HepG2 (cell line): ENCODE measurements at regions not wholly inside any gene's neighbourhood (a gene's known extent, or its start where the extent isn't known, plus 50 kb on each side); places are given as distances from the start of the nearest gene placed in this dataset.

Experiments used
- ATAC-seq: fragments of 200-7000 bp; cut with Tn5 transposase; 3 replicates; pipeline ENCODE4 v1.9.1; 2020; ENCODE audit warnings: mild to moderate bottlenecking, moderate library complexity
- BruUV-seq: library from RNA; stranded (reverse); fragments of 400-500 nt; replicated peaks from 2 replicates; lab custom pipeline; 2021; lab: Mats Ljungman, UMichigan
- CTCF ChIA-PET: fragments of 300-600 bp; formaldehyde crosslinking; extraction: SDS; loops from one replicate; lab custom pipeline; 2021; ENCODE audit warnings: low total read pairs, inconsistent platforms, low intra/inter-chr PET ratio; lab: Yijun Ruan, JAX
- POLR2A ChIA-PET: fragments of 350-600 bp; sonication (Branson Sonifier 250); formaldehyde crosslinking; loops from one replicate; lab custom pipeline; 2020; ENCODE audit warnings: antibody characterized with exemption, inconsistent platforms; lab: Yijun Ruan, JAX
- DNase-seq: peaks from one replicate; pipeline ENCODE4 v3.0.0-alpha.2; 2015; ENCODE audit warnings: low spot score
- FAIRE-seq: peaks from 3 replicates; lab custom pipeline; 2011; peaks lifted over from hg19 to GRCh38; lab: Jason Lieb, UNC
- H2AFZ ChIP-seq: one replicate; pipeline ENCODE4 v1.6.1; 2011; ENCODE audit warnings: low read length, inconsistent platforms
- H3K27ac ChIP-seq: fragments of 300-600 bp; 3 replicates; pipeline ENCODE4 v1.8.0; 2011; ENCODE audit warnings: mixed run types, mild to moderate bottlenecking, mixed read lengths, low read length, inconsistent platforms; ENCODE audit not compliant: insufficient read depth; ENCODE audit errors: extremely low read length
- H3K27me3 ChIP-seq, 2 experiments: fragments of 200-600 bp in 1 of 2; 2 replicates in 1 of 2; 3 replicates in 1 of 2; pipeline versions ENCODE4 v1.6.0 to v1.8.0; 2011; ENCODE audit warnings: low read length in 2 of 2, mild to moderate bottlenecking in 2 of 2, moderate library complexity in 2 of 2, inconsistent platforms in 1 of 2; ENCODE audit not compliant: insufficient read depth in 2 of 2, control insufficient read depth in 1 of 2
- H3K36me3 ChIP-seq, 2 experiments: fragments of 200-600 bp in 1 of 2; replicated peaks in 1 of 2; 2 replicates in 1 of 2; 3 replicates in 1 of 2; pipeline versions ENCODE4 v1.5.1 to v1.8.0; 2011; ENCODE audit warnings: low read length in 2 of 2, inconsistent platforms in 1 of 2; ENCODE audit not compliant: insufficient read depth in 2 of 2, control insufficient read depth in 1 of 2
- H3K4me1 ChIP-seq: 2 replicates; pipeline ENCODE4 v1.5.1; 2012; ENCODE audit warnings: low read length, inconsistent platforms; ENCODE audit not compliant: insufficient read depth
- H3K4me2 ChIP-seq: 2 replicates; pipeline ENCODE4 v1.6.0; 2011; ENCODE audit warnings: low read depth, low read length, inconsistent platforms
- H3K4me3 ChIP-seq, 3 experiments: fragments of 200-600 bp in 1 of 3; sonication (generic), shearing (Covaris generic) in 1 of 3; replicated peaks in 1 of 3; 2 replicates each; pipeline ENCODE4 v1.5.1; 2011 to 2016; ENCODE audit warnings: low read length in 3 of 3, inconsistent platforms in 2 of 3, low read depth in 2 of 3, mild to moderate bottlenecking in 2 of 3, control low read depth in 1 of 3, mixed read lengths in 1 of 3; ENCODE audit not compliant: insufficient read depth in 1 of 3
- H3K79me2 ChIP-seq: one replicate; pipeline ENCODE4 v1.6.1; 2011; ENCODE audit warnings: low read length, inconsistent platforms; ENCODE audit not compliant: insufficient read depth
- H3K9ac ChIP-seq: 2 replicates; pipeline ENCODE4 v1.6.0; 2011; ENCODE audit warnings: mild to moderate bottlenecking, low read depth, low read length, inconsistent platforms; ENCODE audit not compliant: insufficient read depth
- H3K9me3 ChIP-seq: 2 replicates; pipeline ENCODE4 v1.5.1; 2012; ENCODE audit warnings: mild to moderate bottlenecking, low read length
- H4K20me1 ChIP-seq: 2 replicates; pipeline ENCODE4 v1.6.0; 2011; ENCODE audit warnings: inconsistent platforms, mild to moderate bottlenecking, low read length, moderate library complexity; ENCODE audit not compliant: insufficient read depth
- BCL6 ChIP-seq: IDR thresholded peaks from 2 replicates; pipeline ENCODE4 v1.6.1; 2016; ENCODE audit warnings: missing genetic modification reagents, missing compliant biosample characterization
- CBX1 ChIP-seq: IDR thresholded peaks from one replicate; pipeline ENCODE4 v1.6.1; 2016; ENCODE audit warnings: antibody characterized with exemption, low read depth
- DNMT1 ChIP-seq: sonication (generic); formaldehyde crosslinking; IDR thresholded peaks from 2 replicates; pipeline ENCODE4 v1.5.1; 2020; ENCODE audit warnings: mild to moderate bottlenecking, missing genetic modification reagents
- HOXD1 ChIP-seq: sonication (generic); formaldehyde crosslinking; IDR thresholded peaks from 2 replicates; pipeline ENCODE4 v1.5.0; 2020; ENCODE audit warnings: missing genetic modification reagents
- NFAT5 ChIP-seq: sonication (generic); formaldehyde crosslinking; IDR thresholded peaks from 2 replicates; pipeline ENCODE4 v1.4.0; 2020; ENCODE audit warnings: missing genetic modification reagents
- SETDB1 ChIP-seq: sonication (generic); formaldehyde crosslinking; IDR thresholded peaks from 2 replicates; pipeline ENCODE4 v1.5.1; 2020; ENCODE audit warnings: missing genetic modification reagents, mild to moderate bottlenecking, borderline replicate concordance
- SP140L ChIP-seq: sonication (generic); formaldehyde crosslinking; IDR thresholded peaks from 2 replicates; pipeline ENCODE4 v1.4.0; 2020; ENCODE audit warnings: missing genetic modification reagents, borderline replicate concordance
- TFAP4 ChIP-seq: sonication (generic); IDR thresholded peaks from 2 replicates; pipeline ENCODE4 v1.6.1; 2016; ENCODE audit warnings: low read depth, borderline replicate concordance
- ZFP41 ChIP-seq: sonication (generic); formaldehyde crosslinking; IDR thresholded peaks from 2 replicates; pipeline ENCODE4 v1.4.0; 2020; ENCODE audit warnings: mild to moderate bottlenecking, missing genetic modification reagents, borderline replicate concordance
- WGBS: methylation state at CpG from one replicate; pipeline ENCODE4 v1.1.6; 2017; ENCODE audit warnings: low lambda C conversion rate; 5-methylcytosine and 5-hydroxymethylcytosine counted together
- in situ Hi-C: cut with HindIII; loops from 2 replicates; pipeline ENCODE4 v1.10.0; 2017; ENCODE audit warnings: low pct_unique_long_range_greater_than_20kb; ENCODE audit not compliant: extremely low pct_ligation_motif_present
- intact Hi-C: fragments of 100-400 bp; cut with micrococcal nuclease; formaldehyde crosslinking; loops from one replicate; pipeline ENCODE4 v1.10.0; 2022; ENCODE audit not compliant: unreplicated experiment
- TF ChIP-seq, protein P1 (sequence below): sonication (generic); formaldehyde crosslinking; IDR thresholded peaks from 2 replicates; pipeline ENCODE4 v1.5.1; 2020; ENCODE audit warnings: mild to moderate bottlenecking, missing genetic modification reagents
- TF ChIP-seq, protein P2 (sequence below): sonication (generic); formaldehyde crosslinking; IDR thresholded peaks from 2 replicates; pipeline ENCODE4 v1.5.0; 2020; ENCODE audit warnings: mild to moderate bottlenecking, missing genetic modification reagents, moderate library complexity

DNA sequence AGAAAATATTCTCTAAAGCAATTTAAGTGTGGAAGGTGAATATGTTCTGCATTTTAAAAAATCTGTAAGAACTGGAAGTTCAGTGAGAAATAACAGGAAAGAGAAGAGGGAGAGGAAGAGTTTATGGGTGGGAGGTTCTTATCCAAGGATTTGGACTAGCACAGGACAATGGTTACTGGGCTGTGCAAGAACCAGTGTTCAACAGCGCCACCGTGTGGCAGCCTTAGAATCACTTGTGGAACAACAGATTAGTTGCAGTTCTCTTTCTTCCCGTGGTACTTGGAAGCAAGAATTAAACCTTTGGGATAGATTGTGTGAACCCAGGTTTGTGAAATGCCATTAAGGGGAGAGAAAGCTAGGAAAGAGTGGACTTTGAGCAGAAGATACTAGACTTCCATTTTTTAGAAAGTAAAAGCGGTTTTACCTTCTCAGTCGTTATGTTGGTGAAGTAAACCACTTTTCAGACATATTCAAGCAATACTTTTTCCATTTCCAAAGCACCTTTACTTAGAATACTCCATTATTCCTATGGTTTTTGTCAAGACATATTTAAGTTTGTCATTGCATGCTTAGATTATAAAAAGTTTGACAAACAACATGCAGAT lies 436.7 kb downstream of the RNF144B start:
- Histone ChIP-seq H3K4me2 (no peak overlapping the region), H3K4me3 (no peak overlapping the region), H3K9me3 (peaks cover 88% of the 10 kb centered on the region), H3K27me3 (no peaks in the 10 kb centered on the region), H3K9ac (no peak overlapping the region), H3K4me1 (no peaks in the 10 kb centered on the region), H3K79me2 (no peaks in the 10 kb centered on the region), H3K36me3 (no peaks in the 10 kb centered on the region), H4K20me1 (no peaks in the 10 kb centered on the region), H2AFZ (no peak overlapping the region), H3K27ac (no peak overlapping the region)
- intact Hi-C loops, result loop anchor here (2.0 to 10.0 kb wide), 2 partner anchors 227 to 299 kb away; no protein-coding TSS in a partner anchor
- peak; percentile 33 for DNase-seq
- FAIRE-seq, result no peak
- no TSS peak for BruUV-seq
- WGBS, result 2% methylated on average over 5 of the region's 5 CpGs
- ChIA-PET CTCF (interaction anchor here (1.1 kb wide), 1 partner anchor 228 kb away, joined by 5 read pairs; no protein-coding TSS in a partner anchor), POLR2A (no interaction called here)
- in situ Hi-C loops, result no loop called here
- no peak for TF ChIP-seq SP140L (CRISPR knock-in tag)
- peak; percentile 85 for TF ChIP-seq CBX1
- no peak for TF ChIP-seq TFAP4
- no peak for TF ChIP-seq ZFP41 (CRISPR knock-in tag)
- no peak for TF ChIP-seq HOXD1
- no peak for TF ChIP-seq BCL6 (CRISPR knock-in tag)
- TF ChIP-seq, protein P1, sequence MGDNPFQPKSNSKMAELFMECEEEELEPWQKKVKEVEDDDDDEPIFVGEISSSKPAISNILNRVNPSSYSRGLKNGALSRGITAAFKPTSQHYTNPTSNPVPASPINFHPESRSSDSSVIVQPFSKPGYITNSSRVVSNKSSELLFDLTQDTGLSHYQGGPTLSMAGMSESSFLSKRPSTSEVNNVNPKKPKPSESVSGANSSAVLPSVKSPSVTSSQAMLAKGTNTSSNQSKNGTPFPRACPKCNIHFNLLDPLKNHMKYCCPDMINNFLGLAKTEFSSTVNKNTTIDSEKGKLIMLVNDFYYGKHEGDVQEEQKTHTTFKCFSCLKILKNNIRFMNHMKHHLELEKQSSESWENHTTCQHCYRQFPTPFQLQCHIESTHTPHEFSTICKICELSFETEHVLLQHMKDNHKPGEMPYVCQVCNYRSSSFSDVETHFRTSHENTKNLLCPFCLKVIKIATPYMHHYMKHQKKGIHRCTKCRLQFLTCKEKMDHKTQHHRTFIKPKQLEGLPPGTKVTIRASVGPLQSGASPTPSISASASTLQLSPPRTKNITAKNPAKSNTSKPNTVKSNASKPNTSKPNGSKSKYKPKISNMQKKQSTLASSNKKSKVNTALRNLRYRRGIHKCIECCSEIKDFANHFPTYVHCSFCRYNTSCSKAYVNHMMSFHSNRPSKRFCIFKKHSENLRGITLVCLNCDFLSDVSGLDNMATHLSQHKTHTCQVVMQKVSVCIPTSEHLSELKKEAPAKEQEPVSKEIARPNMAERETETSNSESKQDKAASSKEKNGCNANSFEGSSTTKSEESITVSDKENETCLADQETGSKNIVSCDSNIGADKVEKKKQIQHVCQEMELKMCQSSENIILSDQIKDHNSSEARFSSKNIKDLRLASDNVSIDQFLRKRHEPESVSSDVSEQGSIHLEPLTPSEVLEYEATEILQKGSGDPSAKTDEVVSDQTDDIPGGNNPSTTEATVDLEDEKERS, result 0 out of 2 replicates have a peak, but pooled peaks have one; percentile 50
- no peak for TF ChIP-seq DNMT1 (CRISPR knock-in tag)
- TF ChIP-seq, protein P2, sequence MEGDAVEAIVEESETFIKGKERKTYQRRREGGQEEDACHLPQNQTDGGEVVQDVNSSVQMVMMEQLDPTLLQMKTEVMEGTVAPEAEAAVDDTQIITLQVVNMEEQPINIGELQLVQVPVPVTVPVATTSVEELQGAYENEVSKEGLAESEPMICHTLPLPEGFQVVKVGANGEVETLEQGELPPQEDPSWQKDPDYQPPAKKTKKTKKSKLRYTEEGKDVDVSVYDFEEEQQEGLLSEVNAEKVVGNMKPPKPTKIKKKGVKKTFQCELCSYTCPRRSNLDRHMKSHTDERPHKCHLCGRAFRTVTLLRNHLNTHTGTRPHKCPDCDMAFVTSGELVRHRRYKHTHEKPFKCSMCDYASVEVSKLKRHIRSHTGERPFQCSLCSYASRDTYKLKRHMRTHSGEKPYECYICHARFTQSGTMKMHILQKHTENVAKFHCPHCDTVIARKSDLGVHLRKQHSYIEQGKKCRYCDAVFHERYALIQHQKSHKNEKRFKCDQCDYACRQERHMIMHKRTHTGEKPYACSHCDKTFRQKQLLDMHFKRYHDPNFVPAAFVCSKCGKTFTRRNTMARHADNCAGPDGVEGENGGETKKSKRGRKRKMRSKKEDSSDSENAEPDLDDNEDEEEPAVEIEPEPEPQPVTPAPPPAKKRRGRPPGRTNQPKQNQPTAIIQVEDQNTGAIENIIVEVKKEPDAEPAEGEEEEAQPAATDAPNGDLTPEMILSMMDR (CRISPR knock-in tag), result peak; percentile 62
- no peak for TF ChIP-seq NFAT5 (CRISPR knock-in tag)
- TF ChIP-seq SETDB1 (CRISPR knock-in tag), result peak; percentile 65; the same call in 1 of the 2 replicates
- ATAC-seq, result no peak
